ENCODE measurements at regions not wholly inside any gene's neighbourhood (a gene's known extent, or its start where the extent isn't known, plus 50 kb on each side); places are given as distances from the start of the nearest gene placed in this dataset.

- no peaks in the 10 kb centered on the region for H3K4me1 ChIP-seq (replicated peaks in 1 of 2)
- no peak overlapping the region for H3K4me3 ChIP-seq
- H3K9me3 ChIP-seq (replicated peaks in 1 of 3): no peaks in the 10 kb centered on the region
- no peaks in the 10 kb centered on the region for H3K36me3 ChIP-seq (replicated peaks in 1 of 2)
- DNase-seq: no peak
- intact Hi-C loops (cut with DNase I): no loop called here
- WGBS, 4 donors: 74 to 83% (median 79%) methylated on average over 3 to 4 of the region's 4 CpGs
- no peaks in the 10 kb centered on the region for H3K27me3 ChIP-seq
- TF ChIP-seq POLR2A (IDR thresholded peaks at IDR 0.05): no peak
- H3K27ac ChIP-seq: no peak overlapping the region
These were observed 161.1 kb upstream of the ROBO1 start for GRCh38 chr3:79928687-79929408.

- Histone ChIP-seq H3K4me3 (no peak overlapping the region), H3K9me3 (replicated peaks in 1 of 3) (no peaks in the 10 kb centered on the region), H3K4me1 (replicated peaks in 1 of 2) (no peaks in the 10 kb centered on the region), H3K27me3 (no peaks in the 10 kb centered on the region), H3K36me3 (replicated peaks in 1 of 2) (no peaks in the 10 kb centered on the region), H3K27ac (no peak overlapping the region)
- DNase-seq: no peak
- TF ChIP-seq CTCF (IDR thresholded peaks at IDR 0.05): no peak
- no peak for TF ChIP-seq POLR2A (IDR thresholded peaks at IDR 0.05)
- WGBS, 4 donors: 54 to 79% (median 72%) methylated on average over 3 of the region's 3 CpGs
- intact Hi-C loops (cut with DNase I): no loop called here
These were observed 158.7 kb upstream of the ROBO1 start for GRCh38 chr3:79926522-79926921.

- intact Hi-C loops (cut with DNase I): no loop called here
- TF ChIP-seq POLR2A (IDR thresholded peaks at IDR 0.05) (no peak), CTCF (IDR thresholded peaks at IDR 0.05) (no peak)
- Histone ChIP-seq H3K4me1 (replicated peaks in 1 of 2) (no peaks in the 10 kb centered on the region), H3K27ac (no peak overlapping the region), H3K36me3 (replicated peaks in 1 of 2) (no peaks in the 10 kb centered on the region), H3K4me3 (no peak overlapping the region), H3K9me3 (replicated peaks in 1 of 3) (no peaks in the 10 kb centered on the region), H3K27me3 (no peaks in the 10 kb centered on the region)
- DNase-seq: no peak
These were observed 154.8 kb upstream of the ROBO1 start for GRCh38 chr3:79922633-79923032.

GRCh38 chr3:79917561-79917960 is 149.8 kb upstream of the ROBO1 start:
- no peaks in the 10 kb centered on the region for H3K9me3 ChIP-seq (replicated peaks in 1 of 3)
- no peak overlapping the region for H3K4me3 ChIP-seq
- DNase-seq: no peak
- no peaks in the 10 kb centered on the region for H3K4me1 ChIP-seq (replicated peaks in 1 of 2)
- no peak overlapping the region for H3K27ac ChIP-seq
- no peaks in the 10 kb centered on the region for H3K27me3 ChIP-seq
- 7 to 63% (median 42%) methylated on average over 2 of the region's 2 CpGs for WGBS, 4 donors
- TF ChIP-seq CTCF (IDR thresholded peaks at IDR 0.05) (no peak), POLR2A (IDR thresholded peaks at IDR 0.05) (no peak)
- H3K36me3 ChIP-seq (replicated peaks in 1 of 2): no peaks in the 10 kb centered on the region
- intact Hi-C loops (cut with DNase I): no loop called here

- intact Hi-C loops (cut with DNase I): no loop called here
- Histone ChIP-seq H3K9me3 (replicated peaks in 1 of 3) (no peaks in the 10 kb centered on the region), H3K4me1 (replicated peaks in 1 of 2) (no peaks in the 10 kb centered on the region), H3K4me3 (no peak overlapping the region), H3K27ac (no peak overlapping the region), H3K27me3 (no peaks in the 10 kb centered on the region), H3K36me3 (replicated peaks in 1 of 2) (no peaks in the 10 kb centered on the region)
- no peak for DNase-seq
- 0 to 2% (median 0%) methylated on average over 2 of the region's 2 CpGs for WGBS, 4 donors
- TF ChIP-seq POLR2A (IDR thresholded peaks at IDR 0.05) (no peak), CTCF (IDR thresholded peaks at IDR 0.05) (no peak)
These were observed 142.5 kb upstream of the ROBO1 start for GRCh38 chr3:79910337-79910736.
